ENCODE measurements at regions not wholly inside any gene's neighbourhood (a gene's known extent, or its start where the extent isn't known, plus 50 kb on each side); places are given as distances from the start of the nearest gene placed in this dataset.

GRCh38 chr3:89025185-89025584 lies 82.2 kb upstream of the EPHA3 start:
- no peak overlapping the region for H2AK5ac ChIP-seq (ENCODE audit: low read depth, low read length)
- no peak overlapping the region for H2AK9ac ChIP-seq (replicated peaks; ENCODE audit: low read depth, low read length, poor library complexity)
- no peak overlapping the region for H3K27ac ChIP-seq (ENCODE audit: insufficient read depth, low read length)
- 0 out of 2 replicates have a peak, but pooled peaks cover 2% of the 10 kb centered on the region for H3K4me1 ChIP-seq (ENCODE audit: control insufficient read depth, insufficient read depth, low read length)
- TF ChIP-seq ELK1 (IDR thresholded peaks at IDR 0.05; ENCODE audit: borderline replicate concordance, low read depth, low read length) (no peak), NFE2L2 (IDR thresholded peaks at IDR 0.05; ENCODE audit: low read depth, low read length) (no peak), CHD1 (IDR thresholded peaks at IDR 0.05; ENCODE audit: low read depth, low read length) (no peak), BHLHE40 (IDR thresholded peaks at IDR 0.05; ENCODE audit: low read depth, low read length) (no peak), RFX5 (IDR thresholded peaks at IDR 0.05; ENCODE audit: low read depth, low read length) (no peak)
- no peak overlapping the region for H3K4ac ChIP-seq (ENCODE audit: low read depth, low read length)
- H3K27me3 ChIP-seq (ENCODE audit: control insufficient read depth, insufficient read depth, low read length), result no peaks in the 10 kb centered on the region
- WGBS, 2 experiments (ENCODE audit: extremely low coverage in 2 of 2, insufficient read length in 1 of 2), result no CpG with 5 or more reads among the region's 4 CpGs
- DNase-seq (no peak), ATAC-seq (ENCODE audit: low read depth) (no peak)
- H2AFZ ChIP-seq (replicated peaks; ENCODE audit: low read length, poor library complexity), result no peak overlapping the region
- no TSS peak for BruUV-seq (replicated peaks)
- no peak overlapping the region for H4K91ac ChIP-seq (ENCODE audit: insufficient read depth, low read depth, low read length)
- no peaks in the 10 kb centered on the region for H3K79me1 ChIP-seq (ENCODE audit: low read depth in 1 of 2, low read length in 2 of 2)
- dilution Hi-C loops (cut with HindIII; ENCODE audit: low sequenced_read_pairs, unreplicated experiment), result no loop called here
- no peak overlapping the region for H2BK15ac ChIP-seq (ENCODE audit: low read depth, low read length)
- no peak overlapping the region for H2BK5ac ChIP-seq (ENCODE audit: low read depth, low read length, poor library complexity, severe bottlenecking)
- ChIA-PET CTCF (no interaction called here), POLR2A (ENCODE audit: unreplicated experiment) (no interaction called here)
- H3K9me3 ChIP-seq (ENCODE audit: control insufficient read depth, insufficient read depth, low read length), result no peaks in the 10 kb centered on the region
- H3K36me3 ChIP-seq (ENCODE audit: control insufficient read depth, insufficient read depth, low read length), result no peaks in the 10 kb centered on the region
- in situ Hi-C loops (cut with MboI; ENCODE audit: low sequenced_read_pairs), result no loop called here
- no peak overlapping the region for H3K9ac ChIP-seq (ENCODE audit: low read depth, low read length)
- H3K14ac ChIP-seq (replicated peaks; ENCODE audit: low read depth, low read length), result no peak overlapping the region
- intact Hi-C loops (cut with micrococcal nuclease), result no loop called here
- no peak overlapping the region for H3K4me3 ChIP-seq (ENCODE audit: insufficient read depth, low read depth, low read length)
- H3K4me2 ChIP-seq (ENCODE audit: low read depth, low read length), result no peak overlapping the region
- no peaks in the 10 kb centered on the region for H3K9me1 ChIP-seq (ENCODE audit: insufficient read depth, low read length)
- no peak overlapping the region for H2BK20ac ChIP-seq (ENCODE audit: low read depth, low read length)
- no peak overlapping the region for H3K56ac ChIP-seq (ENCODE audit: extremely low read depth, insufficient read depth, low read length)
- H2BK120ac ChIP-seq (ENCODE audit: low read depth, low read length), result no peak overlapping the region
- H3K18ac ChIP-seq (ENCODE audit: low read depth, low read length), result no peak overlapping the region
- H4K5ac ChIP-seq (ENCODE audit: low read depth, low read length), result no peak overlapping the region
- no peaks in the 10 kb centered on the region for H4K20me1 ChIP-seq (ENCODE audit: insufficient read depth, low read length)
- H3K23ac ChIP-seq (ENCODE audit: low read depth, low read length), result no peak overlapping the region
- no peak overlapping the region for H4K8ac ChIP-seq (ENCODE audit: low read depth in 2 of 2, low read length in 2 of 2)

Measured in IMR-90 (cell line).